WTC11 (cell line): ENCODE measurements at regions not wholly inside any gene's neighbourhood (a gene's known extent, or its start where the extent isn't known, plus 50 kb on each side); places are given as distances from the start of the nearest gene placed in this dataset.

ENCODE experiments used
- ATAC-seq: fragments of 200-7000 bp; cut with Tn5 transposase; 2 replicates; pipeline ENCODE4 v1.10.0; 2021; ENCODE audit warnings: mild to moderate bottlenecking, moderate library complexity
- CTCF ChIA-PET: fragments of 300-600 bp; sonication (Branson Sonifier 250); formaldehyde crosslinking; loops from one replicate; lab custom pipeline; 2021; ENCODE audit warnings: antibody characterized with exemption; lab: Charles Lee
- POLR2A ChIA-PET: fragments of 350-600 bp; sonication (Branson Sonifier 250); formaldehyde crosslinking; loops from one replicate; lab custom pipeline; 2021; ENCODE audit warnings: antibody characterized with exemption; lab: Charles Lee
- DNase-seq: peaks from one replicate; pipeline ENCODE4 v3.0.0; 2021; ENCODE audit warnings: low spot score
- H3K27ac Mint-ChIP-seq: 2 replicates; pipeline ENCODE4 v1.8.0; 2021; ENCODE audit warnings: mixed read lengths
- H3K27me3 Mint-ChIP-seq: 2 replicates; pipeline ENCODE4 v1.8.0; 2021; ENCODE audit warnings: low read depth, mild to moderate bottlenecking, moderate library complexity, mixed read lengths
- H3K36me3 Mint-ChIP-seq: 2 replicates; pipeline ENCODE4 v1.8.0; 2021; ENCODE audit warnings: mixed read lengths
- H3K4me1 Mint-ChIP-seq: 2 replicates; pipeline ENCODE4 v1.8.0; 2022; ENCODE audit warnings: mixed read lengths
- H3K4me3 Mint-ChIP-seq: 2 replicates; pipeline ENCODE4 v1.8.0; 2021; ENCODE audit warnings: mild to moderate bottlenecking, moderate library complexity, mixed read lengths
- H3K9me3 Mint-ChIP-seq: 2 replicates; pipeline ENCODE4 v1.8.0; 2021; ENCODE audit warnings: mixed read lengths
- E2F5 ChIP-seq: sonication (generic); formaldehyde crosslinking; IDR thresholded peaks from 2 replicates; pipeline ENCODE4 v1.8.1; 2022; ENCODE audit warnings: mild to moderate bottlenecking, moderate library complexity, missing genetic modification reagents
- FOXP4 ChIP-seq: sonication (generic); formaldehyde crosslinking; IDR thresholded peaks from 2 replicates; pipeline ENCODE4 v1.8.0; 2022; ENCODE audit warnings: mild to moderate bottlenecking, missing genetic modification reagents
- IRF2 ChIP-seq: sonication (generic); formaldehyde crosslinking; IDR thresholded peaks from 2 replicates; pipeline ENCODE4 v1.8.0; 2022; ENCODE audit warnings: low read depth, missing genetic modification reagents, borderline replicate concordance
- NFE2L1 ChIP-seq: sonication (generic); formaldehyde crosslinking; IDR thresholded peaks from 2 replicates; pipeline ENCODE4 v1.8.1; 2023; ENCODE audit warnings: missing genetic modification reagents
- NR3C1 ChIP-seq: sonication (generic); formaldehyde crosslinking; conservative IDR thresholded peaks from 2 replicates; pipeline ENCODE4 v1.8.1; 2023; ENCODE audit warnings: low read depth, mild to moderate bottlenecking, missing genetic modification reagents
- PREB ChIP-seq: sonication (generic); formaldehyde crosslinking; IDR thresholded peaks from 2 replicates; pipeline ENCODE4 v1.8.1; 2022; ENCODE audit warnings: mild to moderate bottlenecking, missing genetic modification reagents, moderate library complexity, borderline replicate concordance
- SMAD3 ChIP-seq: sonication (generic); formaldehyde crosslinking; IDR thresholded peaks from 2 replicates; pipeline ENCODE4 v1.8.0; 2022; ENCODE audit warnings: missing genetic modification reagents, mild to moderate bottlenecking, borderline replicate concordance
- SOX15 ChIP-seq: fragments of 250-450 bp; sonication (Bioruptor Pico); IDR thresholded peaks from 2 replicates; pipeline ENCODE4 v1.9.0; 2021; ENCODE audit warnings: mild to moderate bottlenecking
- ZBTB43 ChIP-seq: sonication (generic); formaldehyde crosslinking; IDR thresholded peaks from 2 replicates; pipeline ENCODE4 v1.8.1; 2023; ENCODE audit warnings: mild to moderate bottlenecking, missing genetic modification reagents
- ZNF671 ChIP-seq: fragments of 250-450 bp; sonication (Bioruptor Pico); IDR thresholded peaks from 2 replicates; pipeline ENCODE4 v1.8.0; 2021; ENCODE audit warnings: mild to moderate bottlenecking
- TF ChIP-seq, protein P1 (sequence below): sonication (generic); formaldehyde crosslinking; conservative IDR thresholded peaks from 2 replicates; pipeline ENCODE4 v1.8.1; 2022; ENCODE audit warnings: mild to moderate bottlenecking, missing genetic modification reagents
- TF ChIP-seq, protein P2 (sequence below): sonication (generic); formaldehyde crosslinking; IDR thresholded peaks from 2 replicates; pipeline ENCODE4 v1.8.0; 2022; ENCODE audit warnings: mild to moderate bottlenecking, missing genetic modification reagents
- TF ChIP-seq, protein P3 (sequence below): sonication (generic); formaldehyde crosslinking; IDR thresholded peaks from 2 replicates; pipeline ENCODE4 v1.8.0; 2022; ENCODE audit warnings: missing genetic modification reagents

- Mint-ChIP-seq H3K27me3 (no peaks in the 10 kb centered on the region; the same call in 1 of the 2 replicates), H3K4me1 (no peaks in the 10 kb centered on the region), H3K36me3 (no peaks in the 10 kb centered on the region), H3K4me3 (no peak overlapping the region), H3K9me3 (peaks cover 19% of the 10 kb centered on the region), H3K27ac (no peak overlapping the region)
- POLR2A ChIA-PET = no interaction called here
- DNase-seq (no peak), ATAC-seq (no peak)
- CTCF ChIA-PET = no interaction called here
- TF ChIP-seq NR3C1 = no peak
- TF ChIP-seq PREB (CRISPR knock-in tag) = no peak
- TF ChIP-seq SOX15 = no peak
- no peak for TF ChIP-seq NFE2L1
- no peak for TF ChIP-seq SMAD3 (CRISPR knock-in tag)
- TF ChIP-seq ZNF671 (CRISPR knock-in tag) = no peak
- TF ChIP-seq, protein P1, sequence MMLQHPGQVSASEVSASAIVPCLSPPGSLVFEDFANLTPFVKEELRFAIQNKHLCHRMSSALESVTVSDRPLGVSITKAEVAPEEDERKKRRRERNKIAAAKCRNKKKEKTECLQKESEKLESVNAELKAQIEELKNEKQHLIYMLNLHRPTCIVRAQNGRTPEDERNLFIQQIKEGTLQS (CRISPR knock-in tag) = no peak
- TF ChIP-seq FOXP4 (CRISPR knock-in tag) = no peak
- no peak for TF ChIP-seq IRF2 (CRISPR knock-in tag)
- no peak for TF ChIP-seq E2F5 (CRISPR knock-in tag)
- TF ChIP-seq, protein P2, sequence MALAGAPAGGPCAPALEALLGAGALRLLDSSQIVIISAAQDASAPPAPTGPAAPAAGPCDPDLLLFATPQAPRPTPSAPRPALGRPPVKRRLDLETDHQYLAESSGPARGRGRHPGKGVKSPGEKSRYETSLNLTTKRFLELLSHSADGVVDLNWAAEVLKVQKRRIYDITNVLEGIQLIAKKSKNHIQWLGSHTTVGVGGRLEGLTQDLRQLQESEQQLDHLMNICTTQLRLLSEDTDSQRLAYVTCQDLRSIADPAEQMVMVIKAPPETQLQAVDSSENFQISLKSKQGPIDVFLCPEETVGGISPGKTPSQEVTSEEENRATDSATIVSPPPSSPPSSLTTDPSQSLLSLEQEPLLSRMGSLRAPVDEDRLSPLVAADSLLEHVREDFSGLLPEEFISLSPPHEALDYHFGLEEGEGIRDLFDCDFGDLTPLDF (CRISPR knock-in tag) = no peak
- TF ChIP-seq, protein P3, sequence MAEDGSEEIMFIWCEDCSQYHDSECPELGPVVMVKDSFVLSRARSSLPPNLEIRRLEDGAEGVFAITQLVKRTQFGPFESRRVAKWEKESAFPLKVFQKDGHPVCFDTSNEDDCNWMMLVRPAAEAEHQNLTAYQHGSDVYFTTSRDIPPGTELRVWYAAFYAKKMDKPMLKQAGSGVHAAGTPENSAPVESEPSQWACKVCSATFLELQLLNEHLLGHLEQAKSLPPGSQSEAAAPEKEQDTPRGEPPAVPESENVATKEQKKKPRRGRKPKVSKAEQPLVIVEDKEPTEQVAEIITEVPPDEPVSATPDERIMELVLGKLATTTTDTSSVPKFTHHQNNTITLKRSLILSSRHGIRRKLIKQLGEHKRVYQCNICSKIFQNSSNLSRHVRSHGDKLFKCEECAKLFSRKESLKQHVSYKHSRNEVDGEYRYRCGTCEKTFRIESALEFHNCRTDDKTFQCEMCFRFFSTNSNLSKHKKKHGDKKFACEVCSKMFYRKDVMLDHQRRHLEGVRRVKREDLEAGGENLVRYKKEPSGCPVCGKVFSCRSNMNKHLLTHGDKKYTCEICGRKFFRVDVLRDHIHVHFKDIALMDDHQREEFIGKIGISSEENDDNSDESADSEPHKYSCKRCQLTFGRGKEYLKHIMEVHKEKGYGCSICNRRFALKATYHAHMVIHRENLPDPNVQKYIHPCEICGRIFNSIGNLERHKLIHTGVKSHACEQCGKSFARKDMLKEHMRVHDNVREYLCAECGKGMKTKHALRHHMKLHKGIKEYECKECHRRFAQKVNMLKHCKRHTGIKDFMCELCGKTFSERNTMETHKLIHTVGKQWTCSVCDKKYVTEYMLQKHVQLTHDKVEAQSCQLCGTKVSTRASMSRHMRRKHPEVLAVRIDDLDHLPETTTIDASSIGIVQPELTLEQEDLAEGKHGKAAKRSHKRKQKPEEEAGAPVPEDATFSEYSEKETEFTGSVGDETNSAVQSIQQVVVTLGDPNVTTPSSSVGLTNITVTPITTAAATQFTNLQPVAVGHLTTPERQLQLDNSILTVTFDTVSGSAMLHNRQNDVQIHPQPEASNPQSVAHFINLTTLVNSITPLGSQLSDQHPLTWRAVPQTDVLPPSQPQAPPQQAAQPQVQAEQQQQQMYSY = no peak
These were observed 55.1 kb upstream of the RGS4 start for GRCh38 chr1:163013826-163014600.

DNA sequence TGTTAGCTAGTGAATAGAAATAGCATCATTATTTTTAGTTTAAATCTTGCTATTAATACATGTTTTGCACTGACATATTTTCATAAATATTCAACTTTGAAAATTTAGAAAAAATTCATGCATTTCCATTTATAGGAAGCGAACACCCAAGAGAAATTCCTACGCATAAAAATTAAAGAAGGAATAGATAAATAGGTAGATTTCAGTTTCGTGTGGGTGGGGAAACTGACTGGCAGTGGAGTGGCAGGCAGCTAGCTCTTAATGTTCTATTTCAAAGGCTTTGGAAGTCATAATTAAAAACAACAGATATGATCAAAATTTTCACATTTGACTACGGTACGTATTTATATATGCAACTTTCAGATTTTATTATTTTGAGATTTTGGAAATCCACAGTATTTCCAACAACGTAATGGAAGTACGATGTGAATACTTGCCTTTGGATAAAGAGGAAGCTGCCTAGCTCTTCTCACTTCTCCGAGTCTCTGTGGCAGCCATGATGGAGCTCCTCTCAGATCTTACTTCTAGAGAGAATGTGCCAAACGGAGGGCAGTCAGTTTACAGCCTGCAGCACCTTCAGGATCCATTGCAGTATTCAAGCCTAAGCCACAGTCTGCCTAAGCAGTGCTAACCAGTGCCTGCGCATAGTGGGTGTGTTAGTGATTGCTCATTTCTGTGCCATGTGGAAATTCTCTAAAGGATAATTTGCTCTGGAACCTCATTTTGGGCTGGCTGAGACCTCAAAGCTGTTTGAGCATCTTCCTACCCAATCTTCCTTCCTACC lies 62.9 kb upstream of the RGS4 start:
- POLR2A ChIA-PET = interaction anchor here (0.5 kb wide), 1 partner anchor 10 kb away, joined by 3 read pairs; no protein-coding TSS in a partner anchor
- Mint-ChIP-seq H3K27me3 (no peaks in the 10 kb centered on the region; the same call in 1 of the 2 replicates), H3K4me3 (no peak overlapping the region)

More for the DNA sequence above, 62.9 kb upstream of the RGS4 start:
- H3K9me3 Mint-ChIP-seq = peaks cover 4% of the 10 kb centered on the region; the same call in 1 of the 2 replicates
- ATAC-seq = no peak
- TF ChIP-seq ZBTB43 (CRISPR knock-in tag) = no peak
- TF ChIP-seq, all 79 proteins: peak for 0
- H3K4me1 Mint-ChIP-seq = no peaks in the 10 kb centered on the region
- H3K36me3 Mint-ChIP-seq = no peaks in the 10 kb centered on the region
- DNase-seq = no peak
- CTCF ChIA-PET = no interaction called here
- H3K27ac Mint-ChIP-seq = no peak overlapping the region
